Cardiac muscle cell (in vitro differentiated cells and primary cell): ENCODE measurements at regions not wholly inside any gene's neighbourhood (a gene's known extent, or its start where the extent isn't known, plus 50 kb on each side); places are given as distances from the start of the nearest gene placed in this dataset.

Source experiments
- DNase-seq, 2 donors: peaks; one replicate each; pipeline versions ENCODE4 v3.0.0 to v3.0.0-alpha.2; 2010 to 2017; ENCODE audit warnings: low read depth in 1 of 2, low spot score in 1 of 2
- H3K27ac ChIP-seq: fragments of 200-600 bp; sonication (generic); 2 replicates; pipeline ENCODE4 v1.5.1; 2016
- H3K27me3 ChIP-seq: fragments of 200-600 bp; sonication (generic); 2 replicates; pipeline ENCODE4 v1.6.0; 2016; ENCODE audit warnings: control low read depth
- H3K36me3 ChIP-seq: fragments of 200-600 bp; sonication (generic); 2 replicates; pipeline ENCODE4 v1.5.1; 2016; ENCODE audit warnings: control low read depth
- H3K4me1 ChIP-seq: fragments of 200-600 bp; sonication (generic); 2 replicates; pipeline ENCODE4 v1.8.1; 2017; ENCODE audit warnings: low read depth, mild to moderate bottlenecking, mixed run types
- H3K4me3 ChIP-seq: fragments of 200-600 bp; sonication (generic); 2 replicates; pipeline ENCODE4 v1.5.1; 2016; ENCODE audit warnings: mild to moderate bottlenecking
- H3K9me3 ChIP-seq: fragments of 200-600 bp; sonication (generic); 2 replicates; pipeline ENCODE4 v1.5.1; 2017; ENCODE audit warnings: low read depth, mild to moderate bottlenecking, control low read depth
- TF ChIP-seq, protein P1 (sequence below): IDR thresholded peaks from 2 replicates; pipeline ENCODE4 v1.5.1; 2012; ENCODE audit warnings: low read depth, mild to moderate bottlenecking, low read length

DNA sequence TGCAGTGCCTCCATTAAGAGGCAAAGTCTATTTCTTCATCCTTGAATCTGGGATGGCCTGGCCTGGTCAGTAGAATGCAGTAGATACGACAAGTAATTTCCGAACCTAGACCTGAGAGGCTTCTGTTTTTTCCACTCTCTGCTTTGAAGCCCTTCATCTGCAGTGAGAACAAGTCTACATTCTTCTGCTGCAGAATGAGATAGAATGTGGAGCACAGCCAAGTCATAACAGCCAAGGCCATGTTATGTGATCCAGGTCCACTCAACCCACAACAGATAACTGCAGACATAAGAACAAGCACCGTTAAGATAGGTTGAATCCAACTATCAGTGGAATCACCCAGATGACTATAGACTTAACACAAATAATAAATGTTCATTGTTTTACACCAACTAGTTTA, 1297.7 kb downstream of the C4orf33 start:
- TF ChIP-seq, protein P1, sequence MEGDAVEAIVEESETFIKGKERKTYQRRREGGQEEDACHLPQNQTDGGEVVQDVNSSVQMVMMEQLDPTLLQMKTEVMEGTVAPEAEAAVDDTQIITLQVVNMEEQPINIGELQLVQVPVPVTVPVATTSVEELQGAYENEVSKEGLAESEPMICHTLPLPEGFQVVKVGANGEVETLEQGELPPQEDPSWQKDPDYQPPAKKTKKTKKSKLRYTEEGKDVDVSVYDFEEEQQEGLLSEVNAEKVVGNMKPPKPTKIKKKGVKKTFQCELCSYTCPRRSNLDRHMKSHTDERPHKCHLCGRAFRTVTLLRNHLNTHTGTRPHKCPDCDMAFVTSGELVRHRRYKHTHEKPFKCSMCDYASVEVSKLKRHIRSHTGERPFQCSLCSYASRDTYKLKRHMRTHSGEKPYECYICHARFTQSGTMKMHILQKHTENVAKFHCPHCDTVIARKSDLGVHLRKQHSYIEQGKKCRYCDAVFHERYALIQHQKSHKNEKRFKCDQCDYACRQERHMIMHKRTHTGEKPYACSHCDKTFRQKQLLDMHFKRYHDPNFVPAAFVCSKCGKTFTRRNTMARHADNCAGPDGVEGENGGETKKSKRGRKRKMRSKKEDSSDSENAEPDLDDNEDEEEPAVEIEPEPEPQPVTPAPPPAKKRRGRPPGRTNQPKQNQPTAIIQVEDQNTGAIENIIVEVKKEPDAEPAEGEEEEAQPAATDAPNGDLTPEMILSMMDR, result no peak
- Histone ChIP-seq H3K36me3 (no peaks in the 10 kb centered on the region), H3K27ac (no peak overlapping the region), H3K9me3 (no peaks in the 10 kb centered on the region), H3K4me1 (no peaks in the 10 kb centered on the region), H3K4me3 (no peak overlapping the region), H3K27me3 (no peaks in the 10 kb centered on the region)
- DNase-seq, result peak; percentile 23 to 74

DNA sequence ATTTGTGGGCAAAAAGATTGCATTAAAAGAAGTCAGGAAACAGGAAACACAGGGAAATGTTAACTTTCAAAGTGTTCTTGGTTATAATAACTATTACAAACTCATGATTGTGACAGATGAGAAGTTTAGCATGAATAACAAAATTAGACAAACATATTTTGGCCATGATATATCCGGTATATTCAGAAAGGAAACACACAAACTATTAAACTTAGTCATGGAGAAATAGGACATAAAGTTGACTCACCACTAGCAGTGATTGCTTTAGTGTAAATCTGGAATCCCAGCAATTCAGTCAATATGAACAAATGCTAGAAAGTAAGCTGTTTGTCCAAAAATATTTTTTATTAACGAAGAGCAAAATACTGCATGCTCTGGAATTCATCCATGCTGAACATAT, 1299.9 kb downstream of the C4orf33 start:
- H3K27me3 ChIP-seq, result no peaks in the 10 kb centered on the region
- H3K36me3 ChIP-seq, result no peaks in the 10 kb centered on the region
- peak in 1 of 2 donors; percentile 68 for DNase-seq
- no peaks in the 10 kb centered on the region for H3K9me3 ChIP-seq
- H3K27ac ChIP-seq, result no peak overlapping the region
- TF ChIP-seq, protein P1, result no peak
- no peaks in the 10 kb centered on the region for H3K4me1 ChIP-seq
- no peak overlapping the region for H3K4me3 ChIP-seq

GRCh38 chr4:130403221-130403620, 1307.3 kb downstream of the C4orf33 start:
- Histone ChIP-seq H3K27ac (no peak overlapping the region), H3K27me3 (no peaks in the 10 kb centered on the region), H3K4me1 (no peaks in the 10 kb centered on the region), H3K36me3 (no peaks in the 10 kb centered on the region), H3K9me3 (no peaks in the 10 kb centered on the region), H3K4me3 (no peak overlapping the region)
- TF ChIP-seq, protein P1, result no peak
- DNase-seq, result no peak

GRCh38 chr4:130416228-130416627, 1320.3 kb downstream of the C4orf33 start:
- TF ChIP-seq, protein P1, result no peak
- no peaks in the 10 kb centered on the region for H3K9me3 ChIP-seq

GRCh38 chr4:130419211-130419975, 1323.4 kb downstream of the C4orf33 start:
- Histone ChIP-seq H3K27me3 (no peaks in the 10 kb centered on the region), H3K4me3 (no peak overlapping the region), H3K4me1 (no peaks in the 10 kb centered on the region), H3K27ac (no peak overlapping the region), H3K36me3 (no peaks in the 10 kb centered on the region), H3K9me3 (no peaks in the 10 kb centered on the region)
- peak in 1 of 2 donors; percentile 44 for DNase-seq
- TF ChIP-seq, protein P1, result no peak

More at GRCh38 chr4:130416228-130416627, 1320.3 kb downstream of the C4orf33 start:
- no peak for DNase-seq
- H3K27me3 ChIP-seq, result no peaks in the 10 kb centered on the region
- no peak overlapping the region for H3K27ac ChIP-seq
- H3K36me3 ChIP-seq, result no peaks in the 10 kb centered on the region
- H3K4me3 ChIP-seq, result no peak overlapping the region
- no peaks in the 10 kb centered on the region for H3K4me1 ChIP-seq
